Stomach (tissue), 4 donors: ENCODE measurements at regions not wholly inside any gene's neighbourhood (a gene's known extent, or its start where the extent isn't known, plus 50 kb on each side); places are given as distances from the start of the nearest gene placed in this dataset.

Experiments used
- CTCF ChIP-seq, 7 experiments: fragments of 450-650 bp in 4 of 7; fragments of 200-600 bp in 3 of 7; sonication (generic) in 3 of 7; IDR thresholded peaks; one replicate each; pipeline ENCODE4 v1.5.1; 2016 to 2019; ENCODE audit warnings: antibody characterized with exemption in 7 of 7, control low read depth in 2 of 7, mild to moderate bottlenecking in 1 of 7
- POLR2A ChIP-seq, 4 donors: fragments of 450-650 bp; IDR thresholded peaks; one replicate each; pipeline ENCODE4 v1.6.1; 2016; ENCODE audit warnings: antibody characterized with exemption in 4 of 4, control low read depth in 2 of 4, mild to moderate bottlenecking in 1 of 4, moderate library complexity in 1 of 4

DNA sequence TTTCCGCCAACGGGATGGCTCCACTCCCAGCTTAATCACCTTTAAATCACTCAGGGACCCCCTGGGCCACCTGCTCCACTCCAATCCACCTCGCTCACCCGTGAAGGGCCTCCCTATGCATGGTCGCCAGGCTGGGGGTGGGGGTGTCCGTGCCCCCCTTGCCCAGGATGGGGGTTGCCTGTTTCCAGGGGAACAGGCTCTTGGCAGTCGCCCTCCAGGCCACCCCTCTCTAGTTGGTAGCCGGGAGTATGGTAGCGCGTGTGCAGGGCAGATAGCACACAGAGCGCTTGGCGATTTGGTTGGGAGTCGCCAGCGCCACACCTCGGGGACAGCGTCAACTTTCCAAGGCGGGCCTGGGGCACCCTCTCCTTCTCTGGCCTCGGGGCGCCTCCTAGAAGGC, 134.9 kb upstream of the ZNF92 start:
- TF ChIP-seq CTCF (IDR thresholded peaks at IDR 0.05) (no peak), POLR2A (IDR thresholded peaks at IDR 0.05) (no peak)
